ENCODE measurements at regions not wholly inside any gene's neighbourhood (a gene's known extent, or its start where the extent isn't known, plus 50 kb on each side); places are given as distances from the start of the nearest gene placed in this dataset.

GRCh38 chr11:19444231-19444630 is 203.5 kb upstream of the E2F8 start:
- no peak for TF ChIP-seq EZH2 (IDR thresholded peaks at IDR 0.05; ENCODE audit: borderline replicate concordance)
- TF ChIP-seq CTCF (IDR thresholded peaks at IDR 0.05; ENCODE audit: poor library complexity) = no peak
- TF ChIP-seq EZH2phosphoT487 (IDR thresholded peaks at IDR 0.05; ENCODE audit: low read depth, severe bottlenecking, unreplicated experiment) = no peak
